Putamen (tissue), 1 donor: ENCODE measurements at regions not wholly inside any gene's neighbourhood (a gene's known extent, or its start where the extent isn't known, plus 50 kb on each side); places are given as distances from the start of the nearest gene placed in this dataset.
A peak's percentile ranks its signal among the peaks of the same experiment; 100 is the strongest.

Experiments used
- DNase-seq: peaks from one replicate; pipeline ENCODE4 v3.0.0-alpha.2; 2016; ENCODE audit warnings: low spot score

GRCh38 chr10:111354859-111355258 lies 278.0 kb downstream of the ADRA2A start:
- DNase-seq: no peak

- DNase-seq: no peak
These were observed 279.7 kb downstream of the ADRA2A start for GRCh38 chr10:111356571-111356970.

- no peak for DNase-seq
These were observed 281.0 kb downstream of the ADRA2A start for GRCh38 chr10:111357859-111358258.

DNA sequence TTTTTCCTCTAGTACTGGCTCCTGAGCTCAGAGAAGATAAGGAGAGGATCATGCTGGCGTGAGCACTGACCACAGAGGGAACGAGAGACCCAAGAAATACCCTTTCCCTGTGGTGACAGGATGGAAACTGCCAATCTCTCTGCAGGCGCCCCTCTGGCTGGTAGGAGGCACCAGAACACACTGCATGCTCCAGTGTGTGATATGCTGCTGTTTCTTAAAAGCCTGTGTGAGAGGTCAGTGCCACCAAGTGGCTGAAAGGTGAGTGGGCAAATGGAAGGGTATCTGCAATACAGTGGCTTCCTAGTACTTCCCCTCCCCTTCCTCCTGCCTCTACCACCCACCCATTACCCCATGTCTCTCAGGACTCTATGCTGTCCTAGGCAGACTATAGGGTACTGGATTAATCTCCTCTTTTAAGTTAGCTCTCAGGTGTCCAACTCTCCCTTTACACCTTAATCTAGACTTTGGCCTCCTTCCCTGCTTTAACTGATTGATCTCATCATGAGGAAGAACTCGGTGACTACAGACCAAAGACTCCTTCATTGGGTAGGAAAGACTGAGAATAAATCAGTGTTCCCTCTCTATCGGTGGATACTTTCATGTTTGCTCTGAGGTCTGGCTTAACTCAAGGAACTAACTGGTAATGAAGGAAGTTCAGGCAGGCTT lies 283.6 kb downstream of the ADRA2A start:
- DNase-seq: peak; percentile 4

GRCh38 chr10:111367531-111367930 lies 290.7 kb downstream of the ADRA2A start:
- DNase-seq: no peak

DNA sequence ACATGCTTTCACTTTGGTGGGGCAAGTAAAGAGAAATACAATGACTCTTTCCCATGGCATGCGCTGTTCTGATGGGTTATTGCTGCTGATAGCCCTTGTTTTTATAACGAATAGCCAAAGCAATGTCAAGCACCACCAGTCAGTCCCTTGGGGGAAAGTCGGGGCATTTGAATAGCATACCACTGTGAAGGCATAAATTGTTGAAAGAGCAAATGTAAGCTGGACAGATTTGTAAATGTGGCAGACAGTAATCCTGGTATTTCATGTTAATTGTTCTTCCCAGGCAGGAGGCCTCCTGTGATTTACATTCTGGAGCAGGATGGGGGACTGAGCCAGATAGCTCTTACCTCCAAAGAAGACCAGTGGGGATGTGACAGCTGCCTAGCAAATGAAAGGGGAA lies 293.3 kb downstream of the ADRA2A start:
- DNase-seq: no peak

DNA sequence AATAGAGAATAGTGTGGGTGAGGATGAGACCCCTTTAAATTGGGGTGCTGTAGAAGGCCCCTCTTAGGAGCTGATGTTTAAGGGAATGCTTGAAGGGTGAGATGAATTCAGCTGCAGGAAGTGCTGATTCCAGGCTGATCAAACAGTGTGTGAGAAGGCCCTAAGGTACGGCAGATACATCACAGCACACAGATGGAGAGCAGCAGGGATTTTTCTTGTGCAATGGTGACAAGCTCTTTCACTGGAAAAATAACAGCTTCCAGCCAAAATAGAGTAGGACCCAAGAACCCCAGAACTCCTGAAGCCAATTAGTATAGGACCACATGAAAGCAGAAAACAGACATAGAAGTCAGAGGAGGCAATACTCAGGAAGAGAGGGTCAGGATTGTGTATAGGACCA lies 296.9 kb downstream of the ADRA2A start:
- no peak for DNase-seq

GRCh38 chr10:111379534-111380187 lies 302.8 kb downstream of the ADRA2A start:
- peak; percentile 74 for DNase-seq

GRCh38 chr10:111384556-111384955 lies 307.7 kb downstream of the ADRA2A start:
- no peak for DNase-seq

GRCh38 chr10:111390813-111391563 lies 314.2 kb downstream of the ADRA2A start:
- no peak for DNase-seq

DNA sequence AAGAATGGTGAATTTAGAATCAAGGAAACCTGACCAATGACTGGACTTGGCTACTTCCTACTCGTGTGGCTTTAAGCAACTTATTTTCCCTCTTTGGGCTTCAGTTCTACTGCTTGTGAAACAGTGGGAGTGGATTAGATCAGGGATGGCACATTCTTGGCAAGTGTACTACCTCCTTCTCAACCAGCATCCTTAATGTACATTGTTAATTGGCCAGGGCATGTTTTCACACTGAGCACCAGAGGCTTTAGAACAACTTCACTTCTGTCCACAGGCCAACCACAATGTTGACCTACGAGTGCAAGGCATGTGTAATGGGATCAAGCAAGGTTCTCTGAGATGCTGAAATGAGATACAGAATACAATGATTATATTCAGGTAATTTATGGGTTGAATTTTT lies 315.3 kb downstream of the ADRA2A start:
- no peak for DNase-seq

DNA sequence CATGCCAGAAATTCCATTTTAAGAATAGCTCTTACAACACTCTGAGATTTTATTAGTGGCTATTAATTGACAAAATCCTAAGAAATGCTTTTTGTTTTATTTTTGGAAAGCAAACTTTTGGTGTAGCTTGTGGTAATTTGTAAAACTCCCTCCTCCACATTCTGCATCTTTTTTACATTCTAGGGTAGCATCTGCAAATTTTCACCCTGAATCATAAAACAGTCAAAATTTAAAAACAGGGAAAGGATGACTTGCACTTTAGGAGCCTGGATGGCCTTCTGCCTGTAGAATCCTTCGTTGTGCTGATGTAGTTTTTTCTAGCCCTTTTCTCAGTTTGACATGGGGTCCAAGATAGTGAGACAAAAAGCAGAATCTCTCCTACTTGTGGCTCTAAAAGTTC lies 316.1 kb downstream of the ADRA2A start:
- DNase-seq: no peak

- no peak for DNase-seq
These were observed 333.9 kb downstream of the ADRA2A start for GRCh38 chr10:111410740-111411139.

DNA sequence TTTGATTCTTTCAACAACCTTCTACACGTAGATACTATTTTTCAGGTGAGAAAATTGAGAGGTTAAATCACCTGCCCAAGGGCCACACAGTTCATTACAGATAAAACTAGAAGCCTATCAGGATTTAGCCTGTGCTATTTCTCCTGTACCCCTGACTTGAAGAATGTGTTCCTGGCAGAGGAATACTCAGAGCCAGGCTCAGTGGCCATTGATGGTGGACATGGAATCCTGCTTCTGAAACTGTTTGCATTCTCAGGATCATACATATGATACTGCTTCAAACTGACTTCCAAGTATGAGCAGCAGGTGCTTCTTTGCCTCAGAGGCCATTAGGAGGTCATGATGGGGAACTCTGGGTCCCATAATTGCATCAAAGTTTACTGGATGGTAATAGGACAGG lies 348.6 kb downstream of the ADRA2A start:
- no peak for DNase-seq

GRCh38 chr10:111429288-111430028 lies 352.6 kb downstream of the ADRA2A start:
- no peak for DNase-seq

GRCh38 chr10:111430070-111430469 lies 353.2 kb downstream of the ADRA2A start:
- DNase-seq: no peak

DNA sequence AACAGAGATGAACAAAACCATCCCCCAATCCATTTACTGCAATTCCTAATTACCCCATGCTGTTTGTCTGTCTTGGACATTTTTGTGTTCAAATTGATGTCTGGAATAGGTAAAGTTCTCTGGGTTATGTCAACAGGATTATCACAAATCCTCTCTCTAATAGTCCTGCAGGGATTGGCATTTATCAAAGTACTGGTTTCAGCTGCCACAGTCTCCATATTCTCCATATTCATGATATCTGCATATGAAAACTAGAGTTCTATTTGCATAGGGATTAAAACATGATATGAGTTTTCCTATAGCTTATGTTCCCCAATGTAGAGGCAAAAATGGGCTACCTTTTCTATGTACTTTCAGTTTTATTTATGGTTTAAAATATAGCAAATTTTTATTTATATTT lies 355.8 kb downstream of the ADRA2A start:
- no peak for DNase-seq

DNA sequence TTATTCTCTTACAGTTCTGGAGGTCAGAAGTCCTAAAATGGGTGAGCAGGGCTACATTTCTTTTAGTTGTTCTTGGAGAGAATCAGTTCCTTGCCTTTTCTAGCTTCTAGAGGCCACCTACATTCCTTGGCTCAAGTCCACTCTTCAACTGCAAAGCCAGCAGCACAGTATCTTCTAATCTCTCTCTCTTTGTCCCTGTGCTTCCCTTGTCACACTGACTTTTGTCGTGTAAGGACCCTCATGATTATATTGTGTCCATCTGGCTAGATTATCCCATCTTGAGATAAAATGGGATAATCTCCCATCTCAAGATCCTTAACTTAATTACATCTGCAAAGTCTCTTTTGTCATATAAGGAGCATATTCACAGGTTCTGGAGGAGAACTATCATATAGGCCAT lies 359.0 kb downstream of the ADRA2A start:
- no peak for DNase-seq

DNA sequence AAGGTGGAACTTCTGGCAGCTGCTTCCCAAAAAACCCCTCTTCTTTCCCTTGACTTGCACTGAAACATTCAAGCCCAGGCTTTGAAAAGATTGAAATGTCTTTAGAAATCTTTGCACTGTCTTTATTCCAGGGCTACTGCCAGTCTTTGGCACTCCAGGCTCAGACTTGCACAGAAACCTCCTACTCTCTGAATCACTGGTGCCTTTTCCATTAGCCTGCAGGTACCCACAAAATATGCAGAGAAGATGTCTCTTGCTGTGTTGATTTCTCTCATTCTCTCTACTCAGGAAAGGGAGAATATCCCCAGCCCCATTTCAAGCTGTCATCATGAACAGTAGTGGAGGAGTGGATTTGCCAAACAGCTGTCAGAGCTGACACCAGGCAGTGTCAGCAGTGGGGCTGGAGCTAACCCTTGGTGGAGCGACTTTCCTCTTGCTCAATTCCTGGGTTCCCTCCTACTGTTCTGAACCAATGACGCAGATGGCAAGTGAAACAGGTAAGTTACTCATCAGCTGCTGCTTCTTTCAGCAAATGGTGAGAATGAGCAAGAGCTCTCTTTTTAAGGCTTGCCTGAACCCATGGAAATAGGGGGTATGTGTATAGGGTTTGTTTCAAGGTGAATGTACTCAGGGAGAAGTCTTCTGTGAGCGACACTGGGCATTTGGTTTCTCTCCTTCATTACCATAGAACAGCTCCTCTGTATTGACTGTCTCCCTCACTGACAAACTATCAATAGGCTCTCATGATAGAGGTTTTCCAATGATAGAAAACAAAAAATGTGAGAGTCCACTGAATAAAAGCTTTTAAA lies 362.4 kb downstream of the ADRA2A start:
- no peak for DNase-seq

DNA sequence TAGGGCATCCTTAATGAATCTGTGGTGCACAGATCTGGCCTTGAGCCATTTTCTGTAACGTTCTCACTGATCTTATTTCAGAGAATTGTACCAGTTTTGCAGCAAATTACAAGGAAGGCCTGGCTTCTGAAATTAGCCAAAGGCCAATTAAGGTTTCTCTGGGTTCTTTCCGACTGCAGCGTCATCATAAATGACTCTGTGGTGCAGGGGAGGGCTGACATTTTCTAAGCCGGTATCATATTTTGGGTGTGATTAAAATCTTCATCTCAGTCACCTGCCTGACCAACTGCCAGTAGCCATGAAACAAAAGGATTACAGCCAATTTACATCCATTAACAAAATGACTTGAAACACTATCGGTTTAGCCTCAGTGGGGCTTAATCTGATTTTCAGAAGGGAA lies 363.7 kb downstream of the ADRA2A start:
- DNase-seq: no peak

GRCh38 chr10:111445667-111446066 lies 368.8 kb downstream of the ADRA2A start:
- no peak for DNase-seq

DNA sequence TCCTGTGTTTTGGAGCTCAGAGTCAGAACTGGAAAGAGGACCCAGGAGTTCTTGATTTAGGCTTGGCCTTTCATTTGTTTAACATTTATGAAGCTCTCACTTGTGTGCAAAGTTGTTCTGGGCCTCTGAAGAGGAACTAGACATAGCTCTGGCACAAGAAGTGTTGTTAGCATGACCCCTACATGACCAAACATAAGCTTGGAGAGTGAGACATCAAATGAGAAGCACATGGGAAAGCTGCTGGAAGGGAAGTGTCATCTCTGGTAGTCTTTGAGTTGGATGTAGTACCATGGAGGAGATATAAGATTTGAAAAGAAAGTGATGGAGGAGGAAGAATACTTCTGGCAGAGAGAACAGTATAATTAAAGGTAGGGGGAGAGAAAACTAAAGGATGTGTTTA lies 370.1 kb downstream of the ADRA2A start:
- no peak for DNase-seq
